GM12891 (cell line): ENCODE measurements at regions not wholly inside any gene's neighbourhood (a gene's known extent, or its start where the extent isn't known, plus 50 kb on each side); places are given as distances from the start of the nearest gene placed in this dataset.

Experiments used
- POLR2A ChIP-seq: IDR thresholded peaks from 2 replicates; pipeline ENCODE4 v1.6.1; 2011; ENCODE audit warnings: low read depth, low read length, control low read depth
- POLR2AphosphoS5 ChIP-seq: IDR thresholded peaks from 2 replicates; pipeline ENCODE4 v1.6.1; 2011; ENCODE audit warnings: low read depth, low read length, control low read depth
- SPI1 ChIP-seq: IDR thresholded peaks from 2 replicates; pipeline ENCODE4 v1.6.1; 2011; ENCODE audit warnings: low read depth, low read length, control low read depth
- TAF1 ChIP-seq: IDR thresholded peaks from 2 replicates; pipeline ENCODE4 v1.6.1; 2011; ENCODE audit warnings: low read depth, low read length, control low read depth

DNA sequence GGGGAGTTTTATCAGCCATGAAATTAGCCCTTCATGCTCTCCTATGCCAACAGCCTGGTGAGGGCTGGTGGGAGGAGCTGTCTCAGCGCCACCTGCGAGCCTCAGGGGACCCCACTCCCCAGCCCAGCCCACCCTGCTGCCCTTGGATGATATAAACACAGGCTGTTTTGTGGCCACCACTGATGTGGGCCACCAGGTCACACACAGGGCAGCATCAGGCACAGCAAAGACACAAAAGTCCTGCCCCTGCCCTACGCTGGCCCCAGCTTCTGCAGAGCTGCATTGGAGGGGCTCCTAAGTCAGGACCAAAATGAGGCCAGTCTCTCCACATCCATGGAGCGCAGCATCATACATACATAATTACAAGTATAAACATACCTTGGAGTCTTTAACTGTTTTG lies 110.6 kb upstream of the TEX51 start:
- TF ChIP-seq SPI1 (no peak), TAF1 (no peak), POLR2AphosphoS5 (no peak), POLR2A (no peak)
